CD4-positive, alpha-beta T cell treated with Interleukin-6 for 4 hours (primary cell): ENCODE measurements at regions not wholly inside any gene's neighbourhood (a gene's known extent, or its start where the extent isn't known, plus 50 kb on each side); places are given as distances from the start of the nearest gene placed in this dataset.

Source experiments
- DNase-seq: peaks from one replicate; pipeline ENCODE4 v3.0.0-alpha.2; 2020; ENCODE audit warnings: mixed read lengths

GRCh38 chr4:65831828-65832227, 161.5 kb upstream of the EPHA5 start:
- no peak for DNase-seq

DNA sequence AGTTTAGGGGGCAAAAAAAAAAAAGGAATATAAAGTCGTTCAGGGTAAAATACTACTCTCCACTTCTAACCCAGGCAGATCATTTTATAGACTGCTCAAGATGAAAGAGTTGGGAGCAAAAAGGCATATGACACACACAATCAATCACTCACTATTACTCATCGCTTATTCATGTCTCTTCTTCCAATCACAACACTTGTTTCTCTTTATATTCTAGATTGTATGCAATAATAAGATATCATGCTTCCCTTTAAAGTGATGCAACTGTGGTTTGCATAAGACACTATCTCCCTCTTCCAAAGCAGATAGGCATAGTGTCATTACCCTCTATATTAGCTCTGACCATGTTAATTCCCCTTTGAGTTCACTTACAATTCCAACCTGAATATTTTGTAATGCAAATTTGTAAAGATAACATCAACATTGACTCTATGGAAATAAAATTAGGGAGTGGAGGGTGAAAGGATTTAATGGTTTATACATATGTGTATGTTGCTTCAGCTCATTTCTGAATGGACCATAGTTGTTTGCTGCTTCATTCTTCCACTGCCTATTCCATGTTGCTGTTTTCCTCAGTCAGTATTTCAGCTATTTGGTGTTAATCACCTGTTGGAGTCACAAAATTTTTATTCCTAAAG, 154.9 kb upstream of the EPHA5 start:
- DNase-seq: no peak

DNA sequence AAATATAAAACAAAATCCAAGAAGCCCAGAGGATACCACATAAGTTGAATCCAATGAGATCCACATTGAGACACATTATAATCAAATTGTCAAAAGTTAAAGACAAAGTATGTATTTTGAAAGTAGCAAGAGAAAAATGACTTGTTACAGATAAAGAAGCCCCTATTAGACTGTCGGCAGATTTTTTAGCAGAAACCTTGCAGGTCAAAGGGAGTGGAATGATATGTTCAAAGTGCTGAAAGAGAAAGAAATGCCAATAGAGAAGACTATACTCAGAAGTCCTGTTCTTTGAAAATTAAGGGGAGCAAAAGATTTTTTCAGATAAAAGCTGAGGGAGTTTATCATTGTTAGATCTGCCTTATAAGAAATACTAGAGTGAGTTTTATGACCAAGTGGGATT, 148.9 kb upstream of the EPHA5 start:
- no peak for DNase-seq

GRCh38 chr4:65805936-65806335, 135.6 kb upstream of the EPHA5 start:
- no peak for DNase-seq

- DNase-seq: no peak
Observed at GRCh38 chr4:65799513-65799912, 129.2 kb upstream of the EPHA5 start.

GRCh38 chr4:65798498-65799127, 128.3 kb upstream of the EPHA5 start:
- DNase-seq: no peak

- DNase-seq: no peak
Observed at GRCh38 chr4:65791812-65792308, 121.6 kb upstream of the EPHA5 start.

DNA sequence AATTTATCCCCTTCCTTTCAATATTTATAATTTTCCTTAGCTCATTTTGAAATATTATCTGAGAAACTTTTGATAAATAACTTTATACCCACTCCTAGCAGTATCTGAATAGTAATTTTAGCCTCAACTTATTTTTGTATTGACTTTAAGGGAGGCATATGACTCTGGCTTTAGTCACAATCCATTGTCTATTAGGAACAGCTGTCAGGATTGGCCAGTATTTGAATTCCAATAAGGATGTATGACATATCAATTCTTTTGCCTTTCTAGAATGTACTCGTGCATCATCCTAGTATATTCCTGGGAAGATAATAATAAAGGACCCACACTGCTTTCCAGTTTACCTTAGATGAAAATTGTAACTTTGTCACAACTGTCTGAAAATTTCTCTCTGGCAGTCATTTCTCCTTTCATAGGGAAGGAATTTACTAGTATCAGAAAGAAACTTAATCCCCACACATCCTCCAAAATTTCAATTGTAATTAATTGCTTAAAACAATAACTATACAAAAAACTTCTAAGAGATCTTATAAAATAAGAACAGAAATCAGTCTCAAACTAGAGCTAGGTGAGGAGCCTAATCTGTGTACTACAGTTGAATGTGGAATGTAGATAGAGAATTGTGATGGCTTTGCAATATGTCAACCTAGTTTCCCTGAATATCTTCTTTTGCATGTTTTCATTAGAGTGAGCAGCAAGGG, 121.0 kb upstream of the EPHA5 start:
- DNase-seq: no peak

DNA sequence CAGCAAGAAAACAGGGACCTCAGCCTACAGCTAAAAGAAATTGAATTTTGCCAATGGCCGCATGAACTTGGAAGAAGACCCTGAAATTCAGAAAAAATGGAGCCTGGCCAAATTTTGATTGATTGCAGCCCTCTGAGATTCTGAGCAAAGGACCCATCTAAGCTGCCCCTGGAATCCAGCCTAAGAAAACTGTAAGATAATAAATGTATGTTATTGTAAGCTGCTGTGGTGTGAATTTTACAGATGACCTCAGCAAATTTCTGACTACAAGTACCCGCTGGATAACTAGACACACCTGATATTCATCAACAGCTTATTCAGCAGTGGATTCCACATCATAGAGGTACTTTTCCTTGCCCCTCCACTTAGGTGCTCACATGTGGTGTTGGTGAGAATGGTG, 119.5 kb upstream of the EPHA5 start:
- DNase-seq: no peak

DNA sequence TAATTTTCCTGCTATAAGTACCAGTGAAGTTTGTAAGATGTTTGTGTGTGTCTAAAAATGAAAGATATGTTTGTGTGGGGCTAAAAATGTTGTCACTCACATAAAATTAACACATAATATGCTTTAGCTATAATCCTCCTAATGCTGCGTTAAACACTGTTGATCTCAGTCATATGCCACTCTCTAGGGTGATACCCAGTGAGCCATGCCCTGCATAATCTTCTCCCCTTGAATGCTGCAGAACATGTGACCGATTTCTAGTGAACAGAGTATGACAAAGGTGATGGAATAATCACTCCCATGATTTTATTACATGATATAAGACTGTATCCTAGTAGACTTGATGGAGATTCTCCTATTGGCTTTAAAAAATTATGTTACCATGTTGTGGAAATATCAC, 119.1 kb upstream of the EPHA5 start:
- no peak for DNase-seq

GRCh38 chr4:65777270-65777669, 107.0 kb upstream of the EPHA5 start:
- DNase-seq: no peak

- DNase-seq: no peak
Observed at GRCh38 chr4:65773636-65774035, 103.3 kb upstream of the EPHA5 start.

DNA sequence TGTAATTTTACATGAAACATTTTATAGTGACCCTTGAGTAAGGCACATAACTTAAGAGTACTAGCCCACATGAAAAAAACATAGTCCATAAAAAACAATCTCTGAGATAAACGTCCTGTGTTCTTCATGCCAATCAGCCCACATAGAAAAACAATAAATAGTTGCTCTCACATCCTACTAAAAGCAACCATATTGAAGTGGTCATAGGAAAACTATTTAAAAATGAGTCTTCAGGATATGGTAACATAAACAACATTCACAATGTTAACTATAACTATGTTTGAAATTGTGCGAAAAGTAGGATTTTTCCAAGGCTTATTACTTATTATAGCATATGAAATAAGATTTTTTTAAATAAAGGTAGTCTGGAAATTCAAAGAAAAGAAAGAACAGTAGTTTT, 77.1 kb upstream of the EPHA5 start:
- DNase-seq: no peak

DNA sequence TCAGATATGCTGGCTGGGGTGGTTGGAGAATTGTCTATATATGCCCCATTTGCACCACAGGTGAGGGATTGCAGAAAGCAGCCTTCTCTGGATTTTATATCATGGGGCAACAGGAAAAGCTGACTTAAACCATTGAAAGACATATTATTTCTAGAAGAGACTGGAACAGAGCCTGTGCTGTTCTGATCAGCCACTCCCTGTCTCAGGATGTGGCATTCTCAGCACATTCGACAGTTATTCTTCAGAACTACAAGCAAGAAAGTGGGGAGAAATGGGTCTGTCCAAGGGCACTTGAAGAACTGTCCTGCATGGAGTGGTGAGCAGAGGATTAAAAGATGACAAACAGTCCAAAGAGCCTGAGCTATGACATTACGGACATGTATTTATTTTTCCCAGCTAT, 67.8 kb upstream of the EPHA5 start:
- no peak for DNase-seq

DNA sequence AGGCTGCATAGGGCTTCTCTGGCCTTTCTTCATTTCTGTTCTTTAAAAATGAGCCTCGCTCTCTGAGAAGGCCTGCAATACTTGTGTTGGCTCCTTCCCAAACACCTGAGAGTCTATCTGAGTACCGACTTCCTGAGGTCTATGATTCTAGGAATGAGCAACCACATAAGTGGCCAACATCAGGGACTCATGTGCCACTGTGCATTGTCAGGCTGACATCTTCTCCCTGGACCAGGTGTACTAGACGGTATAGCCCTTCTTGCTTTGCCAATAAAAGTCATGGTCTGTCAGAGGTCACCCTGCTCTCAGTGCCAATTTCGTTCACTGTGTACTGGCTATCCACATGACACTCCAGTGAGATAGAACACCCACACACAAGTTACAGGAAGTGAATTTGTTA, 67.4 kb upstream of the EPHA5 start:
- no peak for DNase-seq

DNA sequence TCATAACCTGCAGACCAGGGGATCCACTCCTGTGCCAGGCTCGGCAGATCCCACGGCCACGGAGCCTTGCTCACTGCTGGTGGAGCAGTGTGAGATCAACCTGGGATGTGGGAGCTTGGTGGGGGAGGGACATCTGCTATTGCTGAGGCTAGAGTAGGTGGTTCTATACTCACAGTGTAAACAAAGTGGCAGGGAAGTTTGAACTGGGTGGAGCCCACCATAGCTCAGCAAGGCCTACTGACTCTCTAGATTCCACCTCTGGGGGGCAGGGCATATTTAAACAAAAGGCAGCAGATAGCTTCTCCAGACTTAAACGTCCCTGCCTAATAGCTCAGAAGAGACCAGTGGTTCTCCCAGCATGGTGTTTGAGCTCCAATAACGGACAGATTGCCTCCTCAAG, 54.7 kb upstream of the EPHA5 start:
- DNase-seq: no peak
